Activated CD4-positive, alpha-beta T cell treated with anti-CD3 and anti-CD28 coated beads, Interleukin-2, amount 10 ng/mL, durations not matched to agents 24 days and 14 days (primary cell): ENCODE measurements at regions not wholly inside any gene's neighbourhood (a gene's known extent, or its start where the extent isn't known, plus 50 kb on each side); places are given as distances from the start of the nearest gene placed in this dataset.

Experiments
- DNase-seq: peaks from one replicate; pipeline ENCODE4 v3.0.0; 2022
- H3K27ac Mint-ChIP-seq: one replicate; pipeline ENCODE4 v1.8.0; 2022; ENCODE audit warnings: mild to moderate bottlenecking, mixed read lengths
- H3K27me3 Mint-ChIP-seq: one replicate; pipeline ENCODE4 v1.8.0; 2022; ENCODE audit warnings: mixed read lengths
- H3K36me3 Mint-ChIP-seq: one replicate; pipeline ENCODE4 v1.8.0; 2022; ENCODE audit warnings: low read depth, mild to moderate bottlenecking, mixed read lengths
- H3K4me1 Mint-ChIP-seq: one replicate; pipeline ENCODE4 v1.8.0; 2021; ENCODE audit warnings: mixed read lengths
- H3K4me3 Mint-ChIP-seq: one replicate; pipeline ENCODE4 v1.8.0; 2022; ENCODE audit warnings: mild to moderate bottlenecking, moderate library complexity, mixed read lengths
- H3K9me3 Mint-ChIP-seq: one replicate; pipeline ENCODE4 v1.8.0; 2021; ENCODE audit warnings: mixed read lengths
- intact Hi-C: fragments of 100-400 bp; cut with micrococcal nuclease; formaldehyde crosslinking; loops from one replicate; pipeline ENCODE4 v1.15.1; 2023

DNA sequence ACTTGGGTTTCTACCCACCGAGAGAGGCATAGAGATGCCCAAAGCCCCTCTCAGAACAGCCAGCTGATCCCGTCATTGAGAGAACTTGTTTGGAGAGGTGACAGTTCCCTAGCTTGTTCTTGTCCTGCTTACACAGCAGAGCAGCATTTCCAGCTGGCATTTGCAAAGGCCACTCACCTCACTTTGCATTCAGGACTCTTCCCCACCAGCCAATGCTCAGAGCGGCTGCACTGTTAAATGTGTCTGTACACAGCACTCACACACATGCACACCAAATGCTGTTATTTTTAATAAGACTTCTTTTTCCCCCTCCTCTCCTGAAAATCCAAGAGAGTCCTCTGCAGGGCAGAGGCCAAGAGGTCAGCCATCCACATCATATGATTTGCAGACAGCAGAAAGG, 104.6 kb upstream of the SLC14A2 start:
- Mint-ChIP-seq H3K27ac (no peak overlapping the region), H3K4me1 (no peaks in the 10 kb centered on the region), H3K9me3 (peaks cover 3% of the 10 kb centered on the region), H3K36me3 (no peaks in the 10 kb centered on the region), H3K4me3 (no peak overlapping the region), H3K27me3 (no peaks in the 10 kb centered on the region)
- intact Hi-C loops = no loop called here
- no peak for DNase-seq

- H3K4me3 Mint-ChIP-seq = no peak overlapping the region
- peaks cover 3% of the 10 kb centered on the region for H3K9me3 Mint-ChIP-seq
- no peak overlapping the region for H3K27ac Mint-ChIP-seq
- no peaks in the 10 kb centered on the region for H3K36me3 Mint-ChIP-seq
- no peak for DNase-seq
- no peaks in the 10 kb centered on the region for H3K27me3 Mint-ChIP-seq
- H3K4me1 Mint-ChIP-seq = no peaks in the 10 kb centered on the region
- intact Hi-C loops = no loop called here
Observed at GRCh38 chr18:45512363-45512953, 102.8 kb upstream of the SLC14A2 start.

DNA sequence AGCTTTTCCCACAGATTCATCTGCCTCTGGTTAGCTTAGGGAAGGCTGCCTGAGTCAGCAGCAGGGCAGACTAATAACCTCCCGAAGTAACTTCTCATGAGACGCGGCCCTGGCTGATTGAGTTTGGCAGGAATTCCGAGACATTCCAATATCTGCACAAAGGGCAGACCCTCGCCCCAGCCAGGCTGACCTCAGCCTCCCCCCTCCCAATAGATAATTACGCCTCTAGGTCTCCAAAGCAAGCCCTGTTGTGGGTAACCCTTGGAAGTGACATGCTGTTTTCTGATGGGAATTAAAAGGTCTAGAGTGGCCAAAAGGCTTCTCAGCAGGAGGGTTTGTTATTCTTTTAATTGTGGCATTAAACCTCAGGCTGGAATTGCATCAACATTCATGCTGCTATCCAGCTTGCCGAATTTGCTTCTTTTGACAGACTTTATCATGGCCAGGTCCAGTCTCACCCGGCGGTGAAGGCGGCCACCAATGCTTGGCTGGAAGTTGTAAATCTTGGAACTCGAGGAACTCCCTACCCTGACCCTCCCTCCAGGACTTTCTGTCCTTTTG, 98.0 kb upstream of the SLC14A2 start:
- intact Hi-C loops = no loop called here
- no peak for DNase-seq
- no peak overlapping the region for H3K27ac Mint-ChIP-seq
- no peak overlapping the region for H3K4me3 Mint-ChIP-seq
- H3K4me1 Mint-ChIP-seq = no peaks in the 10 kb centered on the region
- H3K9me3 Mint-ChIP-seq = no peaks in the 10 kb centered on the region
- H3K27me3 Mint-ChIP-seq = no peaks in the 10 kb centered on the region
- no peaks in the 10 kb centered on the region for H3K36me3 Mint-ChIP-seq

DNA sequence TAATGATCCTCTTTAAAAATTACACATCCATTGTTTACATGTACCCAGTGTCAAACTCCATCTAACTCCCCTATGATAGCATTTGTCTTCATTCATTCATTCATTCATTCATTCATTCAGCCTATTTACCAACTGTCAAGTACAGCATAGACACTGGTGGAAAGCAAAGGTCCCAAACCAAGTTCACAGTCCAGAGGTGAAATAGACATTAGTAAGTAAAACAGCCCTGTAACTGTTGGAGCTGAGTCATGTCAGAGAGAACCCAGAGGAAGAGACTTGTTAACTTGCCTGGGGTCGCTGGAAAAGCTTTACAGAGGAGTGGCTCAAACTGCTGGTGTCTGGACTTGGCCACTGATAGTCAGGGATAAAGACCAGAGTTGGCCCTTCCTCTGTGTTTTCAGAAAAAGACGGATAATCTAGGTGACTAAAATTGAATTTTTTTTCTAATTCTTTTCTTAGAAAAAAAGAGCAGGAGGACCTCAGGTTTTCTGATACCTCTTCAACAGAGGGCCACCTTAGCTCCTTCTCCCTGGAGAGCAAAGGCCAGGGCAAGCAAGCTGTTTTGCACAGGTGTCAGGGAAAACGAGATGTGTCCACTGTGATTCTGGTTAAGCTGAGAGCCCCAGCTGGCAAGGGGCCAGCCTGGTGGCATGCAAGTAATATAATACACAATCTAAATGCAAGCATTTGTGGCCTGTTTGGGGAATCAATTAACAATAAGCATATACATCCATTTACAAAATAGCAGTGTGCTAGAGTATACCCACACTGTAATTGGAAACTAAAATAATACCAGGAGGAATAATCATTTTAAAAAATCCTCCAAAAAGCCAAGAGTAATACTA, 96.7 kb upstream of the SLC14A2 start:
- no peak overlapping the region for H3K27ac Mint-ChIP-seq
- H3K36me3 Mint-ChIP-seq = no peaks in the 10 kb centered on the region
- peaks cover under 1% of the 10 kb centered on the region for H3K27me3 Mint-ChIP-seq
- no peaks in the 10 kb centered on the region for H3K9me3 Mint-ChIP-seq
- intact Hi-C loops = no loop called here
- no peaks in the 10 kb centered on the region for H3K4me1 Mint-ChIP-seq
- DNase-seq = no peak
- no peak overlapping the region for H3K4me3 Mint-ChIP-seq

GRCh38 chr18:45519411-45520280, 95.6 kb upstream of the SLC14A2 start:
- Mint-ChIP-seq H3K27ac (no peak overlapping the region), H3K4me3 (no peak overlapping the region), H3K9me3 (no peaks in the 10 kb centered on the region), H3K27me3 (peaks cover 1% of the 10 kb centered on the region), H3K4me1 (no peaks in the 10 kb centered on the region), H3K36me3 (no peaks in the 10 kb centered on the region)
- intact Hi-C loops = no loop called here
- no peak for DNase-seq

GRCh38 chr18:45521136-45521535, 94.1 kb upstream of the SLC14A2 start:
- intact Hi-C loops = no loop called here
- no peak overlapping the region for H3K4me3 Mint-ChIP-seq
- no peaks in the 10 kb centered on the region for H3K36me3 Mint-ChIP-seq
- H3K9me3 Mint-ChIP-seq = no peaks in the 10 kb centered on the region
- H3K4me1 Mint-ChIP-seq = no peaks in the 10 kb centered on the region
- DNase-seq = no peak
- peaks cover 1% of the 10 kb centered on the region for H3K27me3 Mint-ChIP-seq
- no peak overlapping the region for H3K27ac Mint-ChIP-seq

GRCh38 chr18:45521777-45522176, 93.5 kb upstream of the SLC14A2 start:
- intact Hi-C loops = no loop called here
- no peaks in the 10 kb centered on the region for H3K4me1 Mint-ChIP-seq
- peaks cover 1% of the 10 kb centered on the region for H3K27me3 Mint-ChIP-seq
- H3K27ac Mint-ChIP-seq = no peak overlapping the region
- no peak overlapping the region for H3K4me3 Mint-ChIP-seq
- DNase-seq = no peak
- no peaks in the 10 kb centered on the region for H3K9me3 Mint-ChIP-seq
- H3K36me3 Mint-ChIP-seq = no peaks in the 10 kb centered on the region

DNA sequence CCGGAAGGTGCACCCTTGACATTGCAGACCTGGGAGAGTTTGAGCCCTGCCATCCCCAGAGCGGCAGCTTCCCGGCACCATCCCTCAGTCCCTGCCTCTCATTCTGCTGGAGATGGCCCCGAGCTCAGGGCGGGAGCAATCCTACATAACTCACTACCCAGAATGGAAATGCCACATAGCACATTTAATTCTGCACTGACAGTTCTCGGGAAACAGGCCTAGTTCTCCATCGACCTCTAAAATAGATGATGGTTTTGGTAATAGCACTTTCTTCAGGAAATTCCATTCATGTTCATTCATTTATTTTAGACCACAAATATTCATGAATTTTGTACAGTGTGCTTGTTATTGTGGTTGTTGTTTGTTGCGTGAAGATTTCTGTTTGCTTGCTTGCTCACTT, 92.9 kb upstream of the SLC14A2 start:
- Mint-ChIP-seq H3K27me3 (peaks cover 1% of the 10 kb centered on the region), H3K4me3 (no peak overlapping the region), H3K4me1 (no peaks in the 10 kb centered on the region), H3K27ac (no peak overlapping the region), H3K36me3 (no peaks in the 10 kb centered on the region), H3K9me3 (no peaks in the 10 kb centered on the region)
- no peak for DNase-seq
- intact Hi-C loops = no loop called here

DNA sequence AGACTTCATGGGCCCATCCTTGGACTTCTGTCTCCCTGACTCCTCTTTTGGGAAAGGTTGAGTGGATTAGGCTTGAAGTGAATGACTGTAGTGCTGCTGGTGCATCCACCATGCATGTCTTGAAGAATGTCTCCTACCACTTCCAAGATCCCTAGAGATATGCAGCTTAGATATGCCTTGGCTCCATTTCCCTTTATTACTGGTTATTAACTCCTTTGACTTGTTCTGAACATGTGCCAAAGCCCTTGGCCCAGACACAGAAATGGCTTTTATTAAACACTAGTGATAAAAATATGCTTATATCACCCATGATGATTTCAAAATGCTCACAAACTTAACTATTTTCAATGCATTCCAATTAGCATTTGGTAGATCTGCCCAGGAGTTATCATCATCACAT, 90.0 kb upstream of the SLC14A2 start:
- intact Hi-C loops = no loop called here
- DNase-seq = no peak
- H3K4me3 Mint-ChIP-seq = no peak overlapping the region
- H3K27ac Mint-ChIP-seq = no peak overlapping the region
- peaks cover 1% of the 10 kb centered on the region for H3K27me3 Mint-ChIP-seq
- H3K4me1 Mint-ChIP-seq = no peaks in the 10 kb centered on the region
- H3K9me3 Mint-ChIP-seq = peaks cover 3% of the 10 kb centered on the region
- H3K36me3 Mint-ChIP-seq = no peaks in the 10 kb centered on the region

GRCh38 chr18:45526114-45526841, 89.0 kb upstream of the SLC14A2 start:
- Mint-ChIP-seq H3K27me3 (peaks cover 1% of the 10 kb centered on the region), H3K36me3 (no peaks in the 10 kb centered on the region), H3K4me1 (no peaks in the 10 kb centered on the region), H3K27ac (no peak overlapping the region), H3K4me3 (no peak overlapping the region), H3K9me3 (peaks cover 3% of the 10 kb centered on the region)
- intact Hi-C loops = no loop called here
- DNase-seq = no peak

DNA sequence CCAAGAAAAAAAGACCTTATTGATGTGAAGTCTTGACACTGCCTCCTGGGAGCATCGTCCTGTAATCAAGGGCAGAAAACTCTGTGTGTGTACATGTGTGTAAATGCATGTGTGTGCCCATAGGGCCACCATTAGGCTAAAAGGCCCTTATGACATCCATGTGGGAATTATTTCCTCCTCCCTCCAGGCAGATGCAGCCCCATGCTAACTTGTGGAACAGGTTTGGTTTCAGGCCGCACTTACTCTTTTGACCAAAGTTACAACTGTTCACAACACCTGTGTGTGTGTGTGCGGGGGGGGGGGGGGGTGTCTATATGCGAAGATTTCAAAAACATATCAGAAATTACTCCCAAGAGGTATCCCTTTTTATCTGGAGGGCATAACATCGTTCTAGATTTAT, 87.4 kb upstream of the SLC14A2 start:
- Mint-ChIP-seq H3K27ac (no peak overlapping the region), H3K36me3 (no peaks in the 10 kb centered on the region), H3K9me3 (peaks cover 3% of the 10 kb centered on the region), H3K4me3 (no peak overlapping the region), H3K4me1 (no peaks in the 10 kb centered on the region), H3K27me3 (peaks cover 1% of the 10 kb centered on the region)
- intact Hi-C loops = no loop called here
- no peak for DNase-seq

DNA sequence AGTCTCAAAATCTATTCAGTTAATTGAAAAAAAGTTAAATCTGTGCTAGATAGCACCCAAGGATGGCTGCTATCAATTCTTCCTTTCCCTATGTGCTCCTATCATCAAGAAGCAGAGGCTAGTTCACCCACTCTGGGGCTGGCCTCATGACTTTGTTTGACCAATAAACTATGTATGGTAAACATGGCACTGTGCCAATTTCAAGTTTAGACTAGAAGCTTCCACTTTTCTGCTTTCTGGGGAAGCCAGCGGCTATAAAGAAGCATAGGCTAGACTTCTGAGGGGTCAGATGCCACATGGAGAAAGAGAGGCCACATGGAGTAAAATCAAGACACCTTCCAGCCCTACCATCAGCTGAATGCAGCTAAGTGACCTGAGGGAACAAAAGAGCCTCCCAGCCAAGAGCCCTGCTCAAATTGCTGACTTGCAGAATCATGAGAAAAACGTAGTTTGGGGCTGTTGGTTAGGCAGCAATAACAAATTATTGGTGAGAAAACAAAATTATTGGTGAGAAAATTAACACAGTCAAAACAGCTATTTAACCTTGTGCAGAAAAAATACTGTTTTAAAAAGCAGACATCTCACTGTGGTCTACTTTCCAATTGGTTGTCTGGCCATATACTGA, 86.5 kb upstream of the SLC14A2 start:
- Mint-ChIP-seq H3K4me1 (no peaks in the 10 kb centered on the region), H3K27ac (no peak overlapping the region), H3K4me3 (no peak overlapping the region), H3K9me3 (peaks cover 6% of the 10 kb centered on the region), H3K36me3 (no peaks in the 10 kb centered on the region), H3K27me3 (no peaks in the 10 kb centered on the region)
- intact Hi-C loops = no loop called here
- no peak for DNase-seq

- no peak overlapping the region for H3K4me3 Mint-ChIP-seq
- intact Hi-C loops = no loop called here
- DNase-seq = no peak
- H3K27ac Mint-ChIP-seq = no peak overlapping the region
- H3K27me3 Mint-ChIP-seq = peaks cover 2% of the 10 kb centered on the region
- peaks cover 4% of the 10 kb centered on the region for H3K9me3 Mint-ChIP-seq
- H3K4me1 Mint-ChIP-seq = no peaks in the 10 kb centered on the region
- H3K36me3 Mint-ChIP-seq = no peaks in the 10 kb centered on the region
Observed at GRCh38 chr18:45538444-45538843, 76.8 kb upstream of the SLC14A2 start.
